CD4-positive, alpha-beta memory T cell (primary cell): ENCODE measurements at regions not wholly inside any gene's neighbourhood (a gene's known extent, or its start where the extent isn't known, plus 50 kb on each side); places are given as distances from the start of the nearest gene placed in this dataset.

Experiments
- CTCF ChIA-PET: fragments of 350-600 bp; sonication (Branson Sonifier 250); formaldehyde crosslinking; loops from one replicate; lab custom pipeline; 2021; ENCODE audit warnings: inconsistent platforms; ENCODE audit not compliant: partially characterized antibody; lab: Charles Lee
- POLR2A ChIA-PET: fragments of 350-600 bp; sonication (Branson Sonifier 250); formaldehyde crosslinking; loops from one replicate; lab custom pipeline; 2021; ENCODE audit not compliant: partially characterized antibody; lab: Charles Lee
- DNase-seq, 5 donors: peaks; one replicate each; pipeline versions ENCODE4 v3.0.0 to v3.0.0-alpha.2; 2020 to 2022; ENCODE audit warnings: mixed read lengths in 1 of 5
- H3K27ac ChIP-seq: one replicate; pipeline ENCODE4 v1.7.0; 2013; ENCODE audit warnings: low read depth, low read length
- H3K27me3 ChIP-seq: 2 replicates; pipeline ENCODE4 v1.7.0; 2013; ENCODE audit warnings: mild to moderate bottlenecking, low read length, moderate library complexity; ENCODE audit not compliant: insufficient read depth
- H3K36me3 ChIP-seq: 2 replicates; pipeline ENCODE4 v1.7.0; 2013; ENCODE audit warnings: mild to moderate bottlenecking, low read length, moderate library complexity; ENCODE audit not compliant: insufficient read depth
- H3K4me1 ChIP-seq: 2 replicates; pipeline ENCODE4 v1.7.0; 2013; ENCODE audit warnings: mild to moderate bottlenecking, low read length, moderate library complexity; ENCODE audit not compliant: insufficient read depth
- H3K4me3 ChIP-seq, 2 donors: one replicate each; pipeline ENCODE4 v1.7.0; 2013; ENCODE audit warnings: low read length in 2 of 2, mild to moderate bottlenecking in 1 of 2
- H3K9me3 ChIP-seq, 2 donors: one replicate each; pipeline ENCODE4 v1.7.0; 2013; ENCODE audit warnings: low read length in 2 of 2, control low read depth in 1 of 2; ENCODE audit not compliant: control insufficient read depth in 1 of 2
- H3K27ac Mint-ChIP-seq, 7 donors: one replicate each; pipeline ENCODE4 v1.8.0; 2020 to 2021; ENCODE audit warnings: mixed read lengths in 7 of 7, mild to moderate bottlenecking in 6 of 7, inconsistent platforms in 3 of 7, moderate library complexity in 3 of 7
- H3K27me3 Mint-ChIP-seq, 2 donors: one replicate each; pipeline ENCODE4 v1.8.0; 2020 to 2021; ENCODE audit warnings: mixed read lengths in 2 of 2
- H3K36me3 Mint-ChIP-seq, 2 donors: one replicate each; pipeline ENCODE4 v1.8.0; 2020 to 2021; ENCODE audit warnings: mixed read lengths in 2 of 2, inconsistent platforms in 1 of 2, mild to moderate bottlenecking in 1 of 2
- H3K4me1 Mint-ChIP-seq, 4 donors: one replicate each; pipeline ENCODE4 v1.8.0; 2020 to 2021; ENCODE audit warnings: mixed read lengths in 4 of 4, mild to moderate bottlenecking in 1 of 4
- H3K4me3 Mint-ChIP-seq, 8 donors: one replicate each; pipeline ENCODE4 v1.8.0; 2020 to 2021; ENCODE audit warnings: mixed read lengths in 8 of 8, mild to moderate bottlenecking in 7 of 8, moderate library complexity in 6 of 8, inconsistent platforms in 3 of 8
- H3K9me3 Mint-ChIP-seq, 8 donors: one replicate each; pipeline ENCODE4 v1.8.0; 2020 to 2021; ENCODE audit warnings: mixed read lengths in 8 of 8, mild to moderate bottlenecking in 5 of 8, inconsistent platforms in 3 of 8, moderate library complexity in 1 of 8
- intact Hi-C: fragments of 100-400 bp; cut with micrococcal nuclease; formaldehyde crosslinking; loops from one replicate; pipeline ENCODE4 v1.15.1; 2023

DNA sequence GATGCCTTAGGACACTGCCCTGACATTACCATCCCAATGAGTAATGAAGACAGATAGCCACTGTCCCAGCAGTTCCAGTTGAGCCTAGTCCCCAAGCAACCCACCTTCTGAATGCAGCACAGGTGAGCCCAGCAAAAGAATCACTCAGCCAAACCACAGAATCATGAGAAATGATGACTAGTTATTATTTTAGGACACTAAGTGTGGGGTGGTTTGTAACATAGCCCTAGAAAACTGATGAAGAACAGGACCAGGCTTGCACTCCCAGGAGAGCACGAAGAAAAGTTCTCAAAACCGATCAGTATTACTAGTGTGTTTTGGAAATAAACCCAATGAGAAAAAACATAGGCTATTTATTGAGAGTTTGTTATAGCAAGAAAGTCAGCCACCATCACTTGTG, 129.6 kb upstream of the CNTN6 start:
- H3K27ac ChIP-seq = no peak overlapping the region

DNA sequence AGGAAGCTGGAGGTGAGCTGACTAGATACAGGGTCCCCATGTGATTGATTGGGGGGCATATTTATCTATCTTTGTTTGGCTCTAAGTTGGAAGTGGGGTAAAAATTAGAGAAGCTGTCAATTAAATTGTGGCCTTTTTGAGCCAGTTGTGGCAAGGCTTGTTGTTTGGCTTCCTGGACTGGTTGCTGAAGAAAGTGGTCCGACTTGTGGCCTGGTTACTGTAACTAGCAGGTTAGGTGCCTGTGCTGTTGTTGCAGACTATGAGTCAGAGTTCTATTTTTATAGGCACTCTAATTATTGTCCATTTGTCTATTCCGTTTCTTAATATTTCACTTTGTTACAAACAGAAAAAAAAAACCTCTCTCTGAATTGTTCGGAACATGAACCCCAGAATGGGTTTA, 129.1 kb upstream of the CNTN6 start:
- CTCF ChIA-PET = no interaction called here
- H3K27ac Mint-ChIP-seq = no peak overlapping the region
- no peaks in the 10 kb centered on the region for H3K27me3 ChIP-seq
- H3K36me3 Mint-ChIP-seq = peaks cover 0 to 2% of the 10 kb centered on the region in 2 donors
- POLR2A ChIA-PET = no interaction called here
- no peak overlapping the region for H3K27ac ChIP-seq
- intact Hi-C loops = no loop called here
- DNase-seq = no peak
- no peaks in the 10 kb centered on the region for H3K27me3 Mint-ChIP-seq
- H3K4me3 Mint-ChIP-seq = no peak overlapping the region
- H3K4me1 ChIP-seq = no peaks in the 10 kb centered on the region
- peaks cover 0 to under 1% of the 10 kb centered on the region in 2 donors for H3K9me3 ChIP-seq
- H3K9me3 Mint-ChIP-seq = peaks cover 4 to 44% (median 33%) of the 10 kb centered on the region in 8 donors
- H3K36me3 ChIP-seq = no peaks in the 10 kb centered on the region
- H3K4me1 Mint-ChIP-seq = no peaks in the 10 kb centered on the region
- H3K4me3 ChIP-seq = no peak overlapping the region

More for the DNA sequence above, 129.6 kb upstream of the CNTN6 start:
- Histone ChIP-seq H3K4me1 (no peaks in the 10 kb centered on the region), H3K27me3 (no peaks in the 10 kb centered on the region), H3K4me3 (no peak overlapping the region), H3K9me3 (peaks cover 0 to 2% of the 10 kb centered on the region in 2 donors), H3K36me3 (no peaks in the 10 kb centered on the region)
- H3K27me3 Mint-ChIP-seq = no peaks in the 10 kb centered on the region
- H3K36me3 Mint-ChIP-seq = peaks cover 0 to 3% of the 10 kb centered on the region in 2 donors
- ChIA-PET POLR2A (no interaction called here), CTCF (no interaction called here)
- H3K4me1 Mint-ChIP-seq = no peaks in the 10 kb centered on the region
- H3K9me3 Mint-ChIP-seq = peaks cover 4 to 46% (median 35%) of the 10 kb centered on the region in 8 donors
- H3K27ac Mint-ChIP-seq = no peak overlapping the region
- DNase-seq = no peak
- intact Hi-C loops = no loop called here
- no peak overlapping the region for H3K4me3 Mint-ChIP-seq

DNA sequence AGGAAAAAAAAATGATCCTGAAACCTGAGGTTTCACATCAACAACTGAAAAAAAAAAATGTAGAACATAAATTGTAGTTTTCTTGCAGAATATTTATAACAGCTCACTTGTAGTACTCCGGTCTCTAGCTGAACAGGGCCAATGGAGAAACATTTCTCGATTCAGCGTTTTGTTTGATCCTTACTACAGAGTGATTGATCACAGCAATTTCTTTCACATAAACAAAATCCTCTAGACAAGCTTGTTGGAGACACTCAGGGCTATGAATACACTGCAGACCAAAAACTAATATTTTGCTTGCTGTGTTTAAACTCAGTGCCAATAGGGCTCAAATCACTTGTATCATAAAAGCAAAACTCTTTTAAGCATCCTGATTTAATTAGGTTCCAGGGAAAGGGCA, 127.0 kb upstream of the CNTN6 start:
- no peaks in the 10 kb centered on the region for H3K36me3 ChIP-seq
- intact Hi-C loops = no loop called here
- Mint-ChIP-seq H3K36me3 (peaks cover 0 to 2% of the 10 kb centered on the region in 2 donors), H3K27me3 (no peaks in the 10 kb centered on the region), H3K9me3 (peaks cover 7 to 40% (median 24%) of the 10 kb centered on the region in 8 donors), H3K27ac (no peak overlapping the region), H3K4me3 (no peak overlapping the region), H3K4me1 (no peaks in the 10 kb centered on the region)
- H3K27me3 ChIP-seq = no peaks in the 10 kb centered on the region
- CTCF ChIA-PET = no interaction called here
- H3K27ac ChIP-seq = no peak overlapping the region
- DNase-seq = no peak
- no peak overlapping the region for H3K4me3 ChIP-seq
- no peaks in the 10 kb centered on the region for H3K9me3 ChIP-seq
- H3K4me1 ChIP-seq = no peaks in the 10 kb centered on the region
- POLR2A ChIA-PET = no interaction called here

DNA sequence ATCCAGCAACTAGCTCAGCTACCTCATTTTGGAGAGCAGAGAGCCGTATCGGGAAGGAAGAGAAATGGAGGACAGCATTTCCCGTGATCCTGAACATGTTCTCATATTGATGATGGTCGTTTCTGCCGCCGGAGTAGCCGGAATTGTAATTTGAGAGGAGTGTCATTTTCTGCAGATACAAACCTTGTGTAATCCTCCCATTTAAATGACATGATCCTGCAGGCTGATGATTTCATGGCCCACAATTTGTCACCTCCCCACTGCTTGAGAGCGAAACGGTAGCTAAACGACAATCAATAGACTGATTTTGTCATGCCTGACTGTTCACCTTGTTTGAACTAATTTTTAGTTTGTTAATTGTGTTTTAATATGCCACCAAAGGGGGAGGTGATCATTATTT, 126.5 kb upstream of the CNTN6 start:
- Histone ChIP-seq H3K27me3 (no peaks in the 10 kb centered on the region), H3K27ac (no peak overlapping the region), H3K4me1 (no peaks in the 10 kb centered on the region), H3K4me3 (no peak overlapping the region), H3K36me3 (no peaks in the 10 kb centered on the region), H3K9me3 (no peaks in the 10 kb centered on the region)
- Mint-ChIP-seq H3K9me3 (peaks cover 7 to 44% (median 26%) of the 10 kb centered on the region in 8 donors), H3K27ac (no peak overlapping the region), H3K4me1 (no peaks in the 10 kb centered on the region), H3K4me3 (no peak overlapping the region), H3K27me3 (no peaks in the 10 kb centered on the region), H3K36me3 (peaks cover 0 to 2% of the 10 kb centered on the region in 2 donors)
- CTCF ChIA-PET = no interaction called here
- POLR2A ChIA-PET = no interaction called here
- no peak for DNase-seq
- intact Hi-C loops = no loop called here

DNA sequence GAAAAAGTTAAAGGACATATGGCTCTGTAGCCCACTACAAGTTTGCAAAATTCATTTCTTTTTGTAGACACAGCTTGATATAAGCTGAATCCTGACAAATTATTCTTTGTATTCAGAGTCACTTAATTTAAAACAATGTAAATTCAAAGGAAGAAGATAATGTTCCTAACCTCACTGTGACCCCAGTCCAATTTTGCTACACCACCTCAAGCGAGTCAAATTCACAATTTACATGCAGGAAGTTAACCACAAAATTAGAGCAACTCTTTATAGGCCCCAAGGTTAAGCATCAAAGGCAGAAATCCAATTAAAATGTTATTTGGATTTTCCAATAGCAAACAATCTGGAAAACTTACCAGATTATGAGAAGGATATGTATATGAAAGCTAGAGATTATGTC, 119.5 kb upstream of the CNTN6 start:
- H3K27me3 ChIP-seq = no peaks in the 10 kb centered on the region
- peaks cover 0 to 6% of the 10 kb centered on the region in 2 donors for H3K9me3 ChIP-seq
- no peak overlapping the region for H3K27ac ChIP-seq
- H3K4me3 ChIP-seq = no peak overlapping the region
- H3K36me3 ChIP-seq = no peaks in the 10 kb centered on the region
- POLR2A ChIA-PET = no interaction called here
- H3K27me3 Mint-ChIP-seq = no peaks in the 10 kb centered on the region
- no peak overlapping the region for H3K4me3 Mint-ChIP-seq
- no peaks in the 10 kb centered on the region for H3K4me1 Mint-ChIP-seq
- DNase-seq = no peak
- H3K27ac Mint-ChIP-seq = no peak overlapping the region
- H3K36me3 Mint-ChIP-seq = no peaks in the 10 kb centered on the region
- no peaks in the 10 kb centered on the region for H3K4me1 ChIP-seq
- intact Hi-C loops = no loop called here
- H3K9me3 Mint-ChIP-seq = peaks cover 8 to 30% (median 20%) of the 10 kb centered on the region in 8 donors
- CTCF ChIA-PET = no interaction called here

DNA sequence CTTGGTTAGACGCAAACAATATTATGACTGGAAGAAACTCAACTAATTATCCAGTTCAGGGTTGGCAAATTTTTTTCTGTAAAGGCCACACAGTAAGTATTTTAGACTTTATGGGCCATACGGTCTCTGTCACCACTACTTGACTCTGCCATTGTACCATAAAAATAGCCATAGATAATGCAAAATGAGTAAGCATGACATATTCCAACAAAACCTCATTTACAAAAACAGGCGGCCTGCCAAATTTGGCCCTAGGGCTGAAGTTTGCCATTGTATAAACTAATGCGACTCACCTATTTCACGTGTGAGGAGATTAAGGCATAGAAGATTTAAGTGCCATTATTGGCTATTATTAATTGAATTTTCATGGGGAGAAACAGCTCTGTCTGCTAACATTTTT, 116.8 kb upstream of the CNTN6 start:
- DNase-seq = no peak
- intact Hi-C loops = no loop called here
- Mint-ChIP-seq H3K4me1 (no peaks in the 10 kb centered on the region), H3K27me3 (no peaks in the 10 kb centered on the region), H3K4me3 (no peak overlapping the region), H3K36me3 (no peaks in the 10 kb centered on the region), H3K27ac (no peak overlapping the region), H3K9me3 (peaks cover 6 to 33% (median 16%) of the 10 kb centered on the region in 8 donors)
- Histone ChIP-seq H3K27ac (no peak overlapping the region), H3K27me3 (no peaks in the 10 kb centered on the region), H3K4me1 (no peaks in the 10 kb centered on the region), H3K36me3 (no peaks in the 10 kb centered on the region), H3K4me3 (no peak overlapping the region), H3K9me3 (peaks cover 0 to 6% of the 10 kb centered on the region in 2 donors)
- CTCF ChIA-PET = no interaction called here
- POLR2A ChIA-PET = no interaction called here

DNA sequence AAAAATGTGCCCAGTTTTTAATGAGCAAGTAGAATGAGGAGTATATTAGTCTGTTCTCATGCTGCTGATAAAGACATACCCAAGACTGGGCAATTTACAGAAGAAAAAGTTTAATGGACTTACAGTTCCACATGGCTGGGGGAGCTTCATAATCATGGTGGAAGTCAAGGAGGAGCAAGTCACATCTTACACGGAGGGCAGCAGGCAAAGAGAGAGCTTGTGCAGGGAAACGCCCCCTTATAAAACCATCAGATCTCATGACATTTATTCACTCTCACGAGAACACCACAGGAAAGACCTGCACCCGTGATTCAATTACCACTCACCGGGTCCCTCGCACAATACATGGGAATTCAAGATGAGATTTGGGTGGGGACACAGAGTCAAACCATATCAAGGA, 111.7 kb upstream of the CNTN6 start:
- no peak overlapping the region for H3K4me3 ChIP-seq
- H3K27me3 ChIP-seq = no peaks in the 10 kb centered on the region
- H3K36me3 Mint-ChIP-seq = no peaks in the 10 kb centered on the region
- CTCF ChIA-PET = no interaction called here
- POLR2A ChIA-PET = no interaction called here
- H3K9me3 ChIP-seq = no peaks in the 10 kb centered on the region
- intact Hi-C loops = no loop called here
- no peaks in the 10 kb centered on the region for H3K27me3 Mint-ChIP-seq
- no peak for DNase-seq
- H3K9me3 Mint-ChIP-seq = peaks cover 2 to 17% (median 10%) of the 10 kb centered on the region in 8 donors
- H3K27ac ChIP-seq = no peak overlapping the region
- H3K4me1 ChIP-seq = no peaks in the 10 kb centered on the region
- no peaks in the 10 kb centered on the region for H3K36me3 ChIP-seq
- no peak overlapping the region for H3K27ac Mint-ChIP-seq
- no peaks in the 10 kb centered on the region for H3K4me1 Mint-ChIP-seq
- H3K4me3 Mint-ChIP-seq = no peak overlapping the region

DNA sequence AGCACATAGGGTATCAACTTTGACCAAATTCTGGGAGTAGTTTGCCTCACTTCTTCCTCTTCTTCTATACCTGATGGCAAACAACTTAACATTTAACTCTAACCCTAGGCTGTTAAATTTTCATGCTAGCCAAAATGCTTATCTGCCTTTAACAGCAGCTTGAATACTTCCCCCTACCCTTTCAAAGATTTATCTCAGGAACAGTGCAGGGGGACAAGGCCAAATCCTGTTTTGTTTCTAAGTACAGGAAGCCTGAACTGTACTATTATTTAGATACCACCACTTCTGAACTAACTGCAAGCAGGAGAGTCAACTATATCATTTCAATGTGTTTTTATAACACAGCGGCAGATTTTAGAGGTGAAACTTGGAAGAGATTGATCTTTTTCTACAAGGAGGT, 104.0 kb upstream of the CNTN6 start:
- Histone ChIP-seq H3K9me3 (no peaks in the 10 kb centered on the region), H3K4me1 (no peaks in the 10 kb centered on the region), H3K4me3 (no peak overlapping the region), H3K36me3 (no peaks in the 10 kb centered on the region), H3K27ac (no peak overlapping the region), H3K27me3 (no peaks in the 10 kb centered on the region)
- intact Hi-C loops = no loop called here
- peaks cover 2 to 26% (median 13%) of the 10 kb centered on the region in 8 donors for H3K9me3 Mint-ChIP-seq
- H3K27ac Mint-ChIP-seq = no peak overlapping the region
- no peaks in the 10 kb centered on the region for H3K27me3 Mint-ChIP-seq
- H3K4me3 Mint-ChIP-seq = no peak overlapping the region
- ChIA-PET CTCF (no interaction called here), POLR2A (no interaction called here)
- no peak for DNase-seq
- no peaks in the 10 kb centered on the region for H3K4me1 Mint-ChIP-seq
- H3K36me3 Mint-ChIP-seq = no peaks in the 10 kb centered on the region
